ENCODE measurements at regions not wholly inside any gene's neighbourhood (a gene's known extent, or its start where the extent isn't known, plus 50 kb on each side); places are given as distances from the start of the nearest gene placed in this dataset.

DNA sequence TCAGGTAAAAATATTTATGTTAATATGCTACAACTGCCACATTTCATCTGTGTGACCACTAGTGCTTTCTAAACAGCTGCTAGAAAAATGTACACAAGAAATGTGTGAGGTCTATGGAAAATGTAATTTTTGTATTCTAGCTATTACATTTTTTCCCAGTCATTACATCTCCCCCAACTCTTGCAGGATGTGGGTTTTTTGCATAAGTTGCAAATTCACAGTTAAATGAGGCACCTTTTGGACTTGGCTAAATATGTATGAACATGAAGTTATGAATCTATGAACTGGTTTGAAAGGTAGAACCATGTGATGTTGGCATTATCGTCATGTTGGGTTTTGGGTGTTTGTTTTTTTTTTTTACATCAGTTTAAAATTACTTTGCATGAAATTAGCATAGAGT lies 590.4 kb upstream of the WWC1 start:
- H3K27ac ChIP-seq (ENCODE audit: low read depth, low read length): no peak overlapping the region
- no peak overlapping the region for H3K4me3 Mint-ChIP-seq
- no peaks in the 10 kb centered on the region for H3K4me1 ChIP-seq (ENCODE audit: insufficient read depth, low read length)
- no peaks in the 10 kb centered on the region for H3K27me3 ChIP-seq (ENCODE audit: insufficient read depth, low read length)
- peaks cover 0 to 6% of the 10 kb centered on the region in 2 donors for H3K27me3 Mint-ChIP-seq
- no peaks in the 10 kb centered on the region for H3K4me1 Mint-ChIP-seq
- ChIA-PET CTCF (ENCODE audit: partially characterized antibody) (no interaction called here), POLR2A (ENCODE audit: partially characterized antibody) (no interaction called here)
- no peaks in the 10 kb centered on the region for H3K9me3 ChIP-seq (ENCODE audit: control insufficient read depth in 1 of 2, low read length in 2 of 2)
- no peak overlapping the region for H3K27ac Mint-ChIP-seq
- peaks cover 0 to 6% (median 2%) of the 10 kb centered on the region in 8 donors for H3K9me3 Mint-ChIP-seq
- H3K36me3 Mint-ChIP-seq: no peaks in the 10 kb centered on the region
- no peak for DNase-seq
- intact Hi-C loops (cut with micrococcal nuclease): no loop called here
- no peak overlapping the region for H3K4me3 ChIP-seq (ENCODE audit: low read length in 2 of 2)
- H3K36me3 ChIP-seq (ENCODE audit: insufficient read depth, low read length): no peaks in the 10 kb centered on the region

DNA sequence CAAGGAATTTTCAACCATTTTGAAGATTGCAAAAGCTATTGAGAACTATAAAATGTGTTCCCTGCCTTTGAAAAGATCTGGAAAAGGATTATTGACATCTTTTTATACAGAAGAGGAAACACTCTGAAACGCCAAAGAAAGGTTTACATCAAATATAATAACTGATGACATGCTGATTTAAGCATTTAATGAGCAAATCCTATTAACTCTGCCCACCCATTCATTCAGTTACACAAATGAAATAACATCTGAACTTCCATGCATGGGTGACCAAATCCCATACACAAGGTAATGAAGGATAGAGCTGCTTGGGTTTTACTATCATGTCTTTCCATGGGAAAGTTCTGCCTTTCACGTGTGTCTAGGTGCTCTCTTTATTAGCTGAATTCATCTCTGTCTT lies 589.4 kb upstream of the WWC1 start:
- Mint-ChIP-seq H3K27me3 (peaks cover 0 to 5% of the 10 kb centered on the region in 2 donors), H3K4me3 (no peak overlapping the region), H3K27ac (no peak overlapping the region), H3K4me1 (no peaks in the 10 kb centered on the region), H3K36me3 (no peaks in the 10 kb centered on the region), H3K9me3 (peaks cover 0 to 2% (median under 1%) of the 10 kb centered on the region in 8 donors)
- Histone ChIP-seq H3K36me3 (ENCODE audit: insufficient read depth, low read length) (no peaks in the 10 kb centered on the region), H3K27ac (ENCODE audit: low read depth, low read length) (no peak overlapping the region), H3K4me1 (ENCODE audit: insufficient read depth, low read length) (no peaks in the 10 kb centered on the region), H3K9me3 (ENCODE audit: control insufficient read depth in 1 of 2, low read length in 2 of 2) (no peaks in the 10 kb centered on the region), H3K4me3 (ENCODE audit: low read length in 2 of 2) (no peak overlapping the region), H3K27me3 (ENCODE audit: insufficient read depth, low read length) (no peaks in the 10 kb centered on the region)
- CTCF ChIA-PET (ENCODE audit: partially characterized antibody): no interaction called here
- intact Hi-C loops (cut with micrococcal nuclease): no loop called here
- POLR2A ChIA-PET (ENCODE audit: partially characterized antibody): no interaction called here
- DNase-seq: no peak

DNA sequence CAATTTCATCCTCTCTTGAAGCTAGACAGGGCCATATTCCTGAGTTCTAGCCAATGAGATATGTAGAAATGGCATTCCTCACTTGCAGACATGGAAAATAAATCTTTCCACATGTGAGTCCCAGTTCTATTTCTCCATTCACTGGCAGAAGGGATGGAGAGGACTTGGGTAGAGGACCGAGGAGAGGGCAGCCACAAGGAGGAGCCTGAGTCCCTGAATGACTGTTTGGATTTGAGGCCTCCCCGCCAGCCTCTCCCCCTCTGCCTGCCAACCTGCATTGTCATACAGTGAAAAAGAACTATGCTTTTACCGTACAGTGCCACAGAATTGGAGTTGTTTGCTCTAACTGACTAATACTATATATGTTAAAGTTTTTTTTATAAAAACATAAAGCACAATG lies 583.0 kb upstream of the WWC1 start:
- intact Hi-C loops (cut with micrococcal nuclease): no loop called here
- no peak for DNase-seq
- Mint-ChIP-seq H3K4me3 (no peak overlapping the region), H3K9me3 (peaks cover 0 to 2% (median 0%) of the 10 kb centered on the region in 8 donors), H3K27ac (no peak overlapping the region), H3K27me3 (peaks cover 0 to 4% of the 10 kb centered on the region in 2 donors), H3K4me1 (no peaks in the 10 kb centered on the region), H3K36me3 (no peaks in the 10 kb centered on the region)
- ChIA-PET POLR2A (ENCODE audit: partially characterized antibody) (no interaction called here), CTCF (ENCODE audit: partially characterized antibody) (no interaction called here)
- Histone ChIP-seq H3K4me1 (ENCODE audit: insufficient read depth, low read length) (no peaks in the 10 kb centered on the region), H3K4me3 (ENCODE audit: low read length in 2 of 2) (no peak overlapping the region), H3K9me3 (ENCODE audit: control insufficient read depth in 1 of 2, low read length in 2 of 2) (no peaks in the 10 kb centered on the region), H3K27me3 (ENCODE audit: insufficient read depth, low read length) (no peaks in the 10 kb centered on the region), H3K27ac (ENCODE audit: low read depth, low read length) (no peak overlapping the region), H3K36me3 (ENCODE audit: insufficient read depth, low read length) (no peaks in the 10 kb centered on the region)

DNA sequence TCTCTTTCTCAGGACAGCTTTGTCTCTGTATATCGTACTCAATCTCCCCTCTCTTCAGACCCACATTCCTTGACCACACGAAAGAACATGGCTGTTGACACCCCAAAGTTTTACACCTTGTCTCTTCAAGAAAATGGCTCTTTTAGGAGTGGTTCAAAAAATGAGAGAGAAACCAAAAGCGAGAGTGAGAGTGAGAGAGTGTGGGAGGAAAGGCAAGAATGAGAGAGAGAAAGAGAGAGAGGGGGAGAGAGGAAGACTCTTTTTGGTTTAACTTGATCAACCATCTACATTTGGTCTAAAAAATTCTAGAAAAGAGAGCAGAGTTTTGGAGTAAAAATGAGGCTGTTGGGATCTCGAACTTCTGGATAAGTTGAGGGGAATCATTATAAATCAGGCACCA lies 581.8 kb upstream of the WWC1 start:
- Mint-ChIP-seq H3K27ac (no peak overlapping the region), H3K4me1 (no peaks in the 10 kb centered on the region), H3K36me3 (no peaks in the 10 kb centered on the region), H3K4me3 (no peak overlapping the region), H3K9me3 (peaks cover 0 to 2% (median 0%) of the 10 kb centered on the region in 8 donors), H3K27me3 (peaks cover 0 to 7% of the 10 kb centered on the region in 2 donors)
- intact Hi-C loops (cut with micrococcal nuclease): no loop called here
- Histone ChIP-seq H3K27ac (ENCODE audit: low read depth, low read length) (no peak overlapping the region), H3K4me3 (ENCODE audit: low read length in 2 of 2) (no peak overlapping the region), H3K27me3 (ENCODE audit: insufficient read depth, low read length) (no peaks in the 10 kb centered on the region), H3K4me1 (ENCODE audit: insufficient read depth, low read length) (no peaks in the 10 kb centered on the region), H3K36me3 (ENCODE audit: insufficient read depth, low read length) (no peaks in the 10 kb centered on the region), H3K9me3 (ENCODE audit: control insufficient read depth in 1 of 2, low read length in 2 of 2) (no peaks in the 10 kb centered on the region)
- ChIA-PET CTCF (ENCODE audit: partially characterized antibody) (no interaction called here), POLR2A (ENCODE audit: partially characterized antibody) (no interaction called here)
- no peak for DNase-seq

DNA sequence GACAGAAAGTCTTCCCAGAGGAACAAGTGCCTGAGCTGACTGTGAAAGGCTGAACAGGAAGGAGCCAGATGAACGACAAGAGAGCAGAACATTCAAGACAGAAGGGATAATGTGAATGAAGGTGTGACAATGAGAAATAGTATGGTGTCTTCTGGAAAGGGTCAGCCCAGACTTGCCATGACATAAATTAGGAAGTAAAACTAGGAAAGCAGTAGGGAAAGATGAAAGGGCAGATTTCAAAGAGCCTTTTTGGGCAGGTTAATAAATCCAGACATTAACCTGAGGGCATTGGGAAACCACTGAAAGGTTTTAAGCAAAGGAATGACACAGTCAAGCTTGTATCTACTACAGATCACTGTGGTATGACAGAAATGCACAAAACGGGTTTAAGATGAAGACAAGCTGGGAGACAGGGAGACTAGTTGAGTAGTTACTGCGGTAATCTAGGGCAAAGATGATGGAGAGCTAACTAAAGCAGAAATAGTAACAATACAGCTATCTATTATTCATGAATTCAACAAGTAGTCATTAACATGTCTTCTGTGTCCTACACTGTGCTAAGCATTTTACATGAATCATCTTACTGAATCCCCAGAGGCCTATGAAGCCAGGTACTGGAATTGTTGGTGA lies 580.9 kb upstream of the WWC1 start:
- Mint-ChIP-seq H3K9me3 (peaks cover 0 to 2% (median 0%) of the 10 kb centered on the region in 8 donors), H3K4me1 (no peaks in the 10 kb centered on the region), H3K27ac (no peak overlapping the region), H3K36me3 (no peaks in the 10 kb centered on the region), H3K27me3 (peaks cover 0 to 5% of the 10 kb centered on the region in 2 donors), H3K4me3 (no peak overlapping the region)
- Histone ChIP-seq H3K27ac (ENCODE audit: low read depth, low read length) (no peak overlapping the region), H3K27me3 (ENCODE audit: insufficient read depth, low read length) (no peaks in the 10 kb centered on the region), H3K4me1 (ENCODE audit: insufficient read depth, low read length) (no peaks in the 10 kb centered on the region), H3K9me3 (ENCODE audit: control insufficient read depth in 1 of 2, low read length in 2 of 2) (no peaks in the 10 kb centered on the region), H3K36me3 (ENCODE audit: insufficient read depth, low read length) (no peaks in the 10 kb centered on the region), H3K4me3 (ENCODE audit: low read length in 2 of 2) (no peak overlapping the region)
- ChIA-PET POLR2A (ENCODE audit: partially characterized antibody) (no interaction called here), CTCF (ENCODE audit: partially characterized antibody) (no interaction called here)
- intact Hi-C loops (cut with micrococcal nuclease): no loop called here
- DNase-seq: no peak

DNA sequence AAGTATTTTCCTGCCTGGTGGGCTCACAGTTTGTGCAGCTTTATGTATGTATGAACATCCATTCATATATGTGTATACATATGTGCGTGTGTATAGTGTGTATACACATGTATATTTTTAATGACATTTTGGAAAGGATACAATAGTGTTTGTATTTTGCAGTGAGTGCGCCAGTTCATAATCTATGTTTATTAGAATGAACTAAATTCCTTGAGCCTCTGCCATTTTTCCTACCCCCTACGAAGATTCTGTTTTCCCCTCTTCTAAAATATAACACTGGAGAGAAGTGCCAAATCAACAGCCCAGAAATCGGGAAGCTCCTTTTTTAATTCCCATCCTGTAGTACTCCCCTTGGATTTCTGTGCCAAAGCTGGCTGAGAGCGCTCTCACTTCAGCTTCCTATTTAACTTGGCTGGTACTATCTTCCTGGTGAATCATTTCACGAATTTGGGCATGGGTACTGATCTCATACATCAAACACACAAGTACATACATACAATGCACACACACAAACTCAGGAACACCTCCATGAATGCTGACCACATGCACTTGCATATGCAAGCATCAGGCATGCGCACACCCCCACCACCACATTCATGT lies 578.4 kb upstream of the WWC1 start:
- CTCF ChIA-PET (ENCODE audit: partially characterized antibody): interaction anchor here (1.3 to 2.0 kb wide), 2 partner anchors 9 to 10 kb away, joined by 5 to 7 read pairs; no protein-coding TSS in a partner anchor
- no peaks in the 10 kb centered on the region for H3K36me3 ChIP-seq (ENCODE audit: insufficient read depth, low read length)
- no peaks in the 10 kb centered on the region for H3K4me1 Mint-ChIP-seq
- no peak for DNase-seq
- H3K27ac Mint-ChIP-seq: peak overlapping the region in 1 of 7 donors; percentile 2
- H3K27me3 Mint-ChIP-seq: peaks cover 0 to 5% of the 10 kb centered on the region in 2 donors
- H3K27ac ChIP-seq (ENCODE audit: low read depth, low read length): no peak overlapping the region
- no peaks in the 10 kb centered on the region for H3K9me3 ChIP-seq (ENCODE audit: control insufficient read depth in 1 of 2, low read length in 2 of 2)
- POLR2A ChIA-PET (ENCODE audit: partially characterized antibody): no interaction called here
- H3K4me3 ChIP-seq (ENCODE audit: low read length in 2 of 2): no peak overlapping the region
- H3K36me3 Mint-ChIP-seq: no peaks in the 10 kb centered on the region
- H3K4me1 ChIP-seq (ENCODE audit: insufficient read depth, low read length): no peaks in the 10 kb centered on the region
- H3K4me3 Mint-ChIP-seq: no peak overlapping the region
- peaks cover 0 to 1% (median 0%) of the 10 kb centered on the region in 8 donors for H3K9me3 Mint-ChIP-seq
- H3K27me3 ChIP-seq (ENCODE audit: insufficient read depth, low read length): no peaks in the 10 kb centered on the region
- intact Hi-C loops (cut with micrococcal nuclease): no loop called here

GRCh38 chr5:167713896-167714295 lies 577.5 kb upstream of the WWC1 start:
- Histone ChIP-seq H3K4me3 (ENCODE audit: low read length in 2 of 2) (no peak overlapping the region), H3K36me3 (ENCODE audit: insufficient read depth, low read length) (no peaks in the 10 kb centered on the region), H3K9me3 (ENCODE audit: control insufficient read depth in 1 of 2, low read length in 2 of 2) (no peaks in the 10 kb centered on the region), H3K4me1 (ENCODE audit: insufficient read depth, low read length) (no peaks in the 10 kb centered on the region), H3K27ac (ENCODE audit: low read depth, low read length) (no peak overlapping the region), H3K27me3 (ENCODE audit: insufficient read depth, low read length) (no peaks in the 10 kb centered on the region)
- no peak for DNase-seq
- intact Hi-C loops (cut with micrococcal nuclease): no loop called here
- H3K9me3 Mint-ChIP-seq: peaks cover 0 to 1% (median 0%) of the 10 kb centered on the region in 8 donors
- no peaks in the 10 kb centered on the region for H3K4me1 Mint-ChIP-seq
- peaks cover 0 to 5% of the 10 kb centered on the region in 2 donors for H3K27me3 Mint-ChIP-seq
- ChIA-PET POLR2A (ENCODE audit: partially characterized antibody) (no interaction called here), CTCF (ENCODE audit: partially characterized antibody) (interaction anchor here (1.3 to 2.0 kb wide), 2 partner anchors 8 to 10 kb away, joined by 5 to 7 read pairs; no protein-coding TSS in a partner anchor)
- no peaks in the 10 kb centered on the region for H3K36me3 Mint-ChIP-seq
- H3K27ac Mint-ChIP-seq: no peak overlapping the region
- H3K4me3 Mint-ChIP-seq: no peak overlapping the region

Data from CD4-positive, alpha-beta memory T cell (primary cell).